Keratinocyte (primary cell): ENCODE measurements at regions not wholly inside any gene's neighbourhood (a gene's known extent, or its start where the extent isn't known, plus 50 kb on each side); places are given as distances from the start of the nearest gene placed in this dataset.

ENCODE experiments used
- DNase-seq: peaks from one replicate; pipeline ENCODE4 v3.0.0-alpha.2; 2011; ENCODE audit warnings: low read depth, missing footprints, low spot score
- FAIRE-seq: peaks from 2 replicates; lab custom pipeline; 2011; peaks lifted over from hg19 to GRCh38; lab: Jason Lieb, UNC
- H2AFZ ChIP-seq: 2 replicates; pipeline ENCODE4 v1.6.0; 2012; ENCODE audit warnings: low read length, control low read depth, inconsistent platforms; ENCODE audit not compliant: control insufficient read depth
- H3K27ac ChIP-seq: 2 replicates; pipeline ENCODE4 v1.5.1; 2011; ENCODE audit warnings: low read length; ENCODE audit not compliant: control insufficient read depth, insufficient read depth
- H3K27me3 ChIP-seq: 3 replicates; pipeline ENCODE4 v1.6.0; 2011; ENCODE audit warnings: low read length; ENCODE audit not compliant: control insufficient read depth, insufficient read depth; ENCODE audit errors: extremely low read depth
- H3K36me3 ChIP-seq, 2 experiments: 2 replicates in 1 of 2; 3 replicates in 1 of 2; pipeline ENCODE4 v1.5.1; 2011; ENCODE audit warnings: low read length in 2 of 2, mild to moderate bottlenecking in 1 of 2; ENCODE audit not compliant: control insufficient read depth in 2 of 2, insufficient read depth in 2 of 2; ENCODE audit errors: extremely low read depth in 1 of 2
- H3K4me1 ChIP-seq: 3 replicates; pipeline ENCODE4 v1.5.1; 2011; ENCODE audit warnings: low read length; ENCODE audit not compliant: control insufficient read depth, insufficient read depth; ENCODE audit errors: extremely low read depth
- H3K4me2 ChIP-seq: 3 replicates; pipeline ENCODE4 v1.6.0; 2011; ENCODE audit warnings: low read depth, low read length; ENCODE audit not compliant: control insufficient read depth, insufficient read depth; ENCODE audit errors: extremely low read depth
- H3K4me3 ChIP-seq, 3 experiments: fragments of 200-600 bp in 1 of 3; sonication (generic) in 1 of 3; 2 replicates in 2 of 3; 3 replicates in 1 of 3; pipeline ENCODE4 v1.5.1; 2011 to 2016; ENCODE audit warnings: low read length in 3 of 3, mild to moderate bottlenecking in 3 of 3, control low read depth in 2 of 3, inconsistent platforms in 1 of 3, low read depth in 1 of 3, mixed read lengths in 1 of 3, mixed run types in 1 of 3, moderate library complexity in 1 of 3; ENCODE audit not compliant: control insufficient read depth in 2 of 3, insufficient read depth in 2 of 3; ENCODE audit errors: extremely low read depth in 1 of 3
- H3K79me2 ChIP-seq: 2 replicates; pipeline ENCODE4 v1.6.0; 2012; ENCODE audit warnings: low read length; ENCODE audit not compliant: control insufficient read depth, insufficient read depth
- H3K9ac ChIP-seq: 3 replicates; pipeline ENCODE4 v1.6.0; 2011; ENCODE audit warnings: low read length; ENCODE audit not compliant: control insufficient read depth, insufficient read depth; ENCODE audit errors: extremely low read depth
- H3K9me1 ChIP-seq: 3 replicates; pipeline ENCODE4 v1.6.0; 2011; ENCODE audit warnings: low read length; ENCODE audit not compliant: control insufficient read depth, insufficient read depth; ENCODE audit errors: extremely low read depth
- H3K9me3 ChIP-seq: 2 replicates; pipeline ENCODE4 v1.5.1; 2012; ENCODE audit warnings: low read depth, low read length; ENCODE audit not compliant: control insufficient read depth
- H4K20me1 ChIP-seq: 3 replicates; pipeline ENCODE4 v1.6.0; 2011; ENCODE audit warnings: low read length; ENCODE audit not compliant: control insufficient read depth, insufficient read depth; ENCODE audit errors: extremely low read depth
- EZH2 ChIP-seq: IDR thresholded peaks from one replicate; pipeline ENCODE4 v1.6.1; 2012; ENCODE audit warnings: inconsistent platforms, mild to moderate bottlenecking, low read length, moderate library complexity
- dilution Hi-C: fragments of 300-500 bp; cut with MboI; formaldehyde crosslinking; loops from one replicate; pipeline ENCODE4 v1.7.0; 2020; ENCODE audit warnings: low sequenced_read_pairs; ENCODE audit not compliant: extremely low pct_ligation_motif_present
- TF ChIP-seq, protein P1 (sequence below), 3 experiments: IDR thresholded peaks in 1 of 3; conservative IDR thresholded peaks in 1 of 3; optimal IDR thresholded peaks in 1 of 3; 2 replicates in 2 of 3; 3 replicates in 1 of 3; pipeline versions ENCODE3 to v1.5.1; 2011; ENCODE audit warnings: low read length in 3 of 3, mild to moderate bottlenecking in 3 of 3, moderate library complexity in 2 of 3, control low read depth in 1 of 3, inconsistent platforms in 1 of 3; ENCODE audit not compliant: insufficient read depth in 2 of 3; ENCODE audit errors: extremely low read depth in 1 of 3

DNA sequence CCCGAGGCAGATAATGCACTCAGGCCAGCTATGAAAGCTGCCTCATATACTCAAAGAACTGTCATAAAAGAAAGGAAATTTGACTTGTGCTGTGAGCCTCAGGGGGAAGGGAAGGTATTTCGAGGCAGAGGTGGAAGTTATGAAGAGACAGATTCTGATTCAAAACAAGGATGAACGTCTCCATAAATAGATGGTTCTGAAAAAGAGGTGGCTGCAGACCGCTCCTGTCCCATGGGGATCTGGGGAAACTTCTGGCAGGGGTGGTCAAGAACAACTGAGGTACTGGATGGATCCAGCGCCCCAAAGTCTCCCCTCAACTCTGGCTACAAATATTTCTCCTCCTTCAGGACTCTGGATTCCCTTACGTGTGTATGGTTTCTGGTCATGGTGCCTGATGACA is 168.1 kb upstream of the IRS2 start:
- no peaks in the 10 kb centered on the region for H3K9me3 ChIP-seq
- no peak overlapping the region for H3K4me3 ChIP-seq
- DNase-seq (no peak), FAIRE-seq (no peak)
- H3K9ac ChIP-seq: no peak overlapping the region
- no peaks in the 10 kb centered on the region for H3K4me1 ChIP-seq
- TF ChIP-seq EZH2: no peak
- TF ChIP-seq, protein P1, sequence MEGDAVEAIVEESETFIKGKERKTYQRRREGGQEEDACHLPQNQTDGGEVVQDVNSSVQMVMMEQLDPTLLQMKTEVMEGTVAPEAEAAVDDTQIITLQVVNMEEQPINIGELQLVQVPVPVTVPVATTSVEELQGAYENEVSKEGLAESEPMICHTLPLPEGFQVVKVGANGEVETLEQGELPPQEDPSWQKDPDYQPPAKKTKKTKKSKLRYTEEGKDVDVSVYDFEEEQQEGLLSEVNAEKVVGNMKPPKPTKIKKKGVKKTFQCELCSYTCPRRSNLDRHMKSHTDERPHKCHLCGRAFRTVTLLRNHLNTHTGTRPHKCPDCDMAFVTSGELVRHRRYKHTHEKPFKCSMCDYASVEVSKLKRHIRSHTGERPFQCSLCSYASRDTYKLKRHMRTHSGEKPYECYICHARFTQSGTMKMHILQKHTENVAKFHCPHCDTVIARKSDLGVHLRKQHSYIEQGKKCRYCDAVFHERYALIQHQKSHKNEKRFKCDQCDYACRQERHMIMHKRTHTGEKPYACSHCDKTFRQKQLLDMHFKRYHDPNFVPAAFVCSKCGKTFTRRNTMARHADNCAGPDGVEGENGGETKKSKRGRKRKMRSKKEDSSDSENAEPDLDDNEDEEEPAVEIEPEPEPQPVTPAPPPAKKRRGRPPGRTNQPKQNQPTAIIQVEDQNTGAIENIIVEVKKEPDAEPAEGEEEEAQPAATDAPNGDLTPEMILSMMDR (optimal IDR thresholded peaks at IDR 0.05 in 1 of 3, IDR thresholded peaks at IDR 0.05 in 1 of 3, conservative IDR thresholded peaks at IDR 0.05 in 1 of 3; ENCODE audit: extremely low read depth in 1 of 3, insufficient read depth in 2 of 3, low read length in 3 of 3): no peak
- no peak overlapping the region for H3K4me2 ChIP-seq
- no peak overlapping the region for H3K27ac ChIP-seq
- no peak overlapping the region for H2AFZ ChIP-seq
- H3K79me2 ChIP-seq: no peaks in the 10 kb centered on the region
- H3K9me1 ChIP-seq: no peaks in the 10 kb centered on the region
- H3K27me3 ChIP-seq: no peaks in the 10 kb centered on the region
- dilution Hi-C loops: no loop called here
- no peaks in the 10 kb centered on the region for H3K36me3 ChIP-seq
- no peaks in the 10 kb centered on the region for H4K20me1 ChIP-seq

DNA sequence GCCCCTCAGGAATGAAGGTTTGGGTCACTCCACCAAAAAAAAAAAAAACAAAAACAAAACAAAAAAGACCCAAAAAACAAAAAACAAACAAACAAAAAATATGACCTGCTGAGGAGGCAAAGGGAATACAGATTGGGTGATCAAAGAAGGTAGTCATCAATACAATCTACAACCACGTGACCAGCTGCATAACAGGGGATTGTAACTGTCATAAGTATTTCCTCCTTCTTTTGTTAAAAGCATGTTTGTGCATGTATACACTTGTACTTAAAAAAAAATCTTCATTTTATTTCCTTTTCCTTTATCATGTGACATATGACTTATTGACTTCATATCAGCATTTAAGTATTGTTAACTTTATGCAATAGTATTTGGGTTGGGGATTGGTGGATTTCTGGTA is 165.1 kb upstream of the IRS2 start:
- H2AFZ ChIP-seq: no peak overlapping the region
- dilution Hi-C loops: no loop called here
- no peak overlapping the region for H3K4me2 ChIP-seq
- no peak for FAIRE-seq
- H3K27ac ChIP-seq: no peak overlapping the region
- H4K20me1 ChIP-seq: no peaks in the 10 kb centered on the region
- no peaks in the 10 kb centered on the region for H3K4me1 ChIP-seq
- DNase-seq: no peak
- H3K36me3 ChIP-seq: no peaks in the 10 kb centered on the region
- H3K79me2 ChIP-seq: no peaks in the 10 kb centered on the region
- no peaks in the 10 kb centered on the region for H3K9me3 ChIP-seq
- TF ChIP-seq EZH2: no peak
- TF ChIP-seq, protein P1 (optimal IDR thresholded peaks at IDR 0.05 in 1 of 3, IDR thresholded peaks at IDR 0.05 in 1 of 3, conservative IDR thresholded peaks at IDR 0.05 in 1 of 3; ENCODE audit: extremely low read depth in 1 of 3, insufficient read depth in 2 of 3, low read length in 3 of 3): no peak
- no peak overlapping the region for H3K9ac ChIP-seq
- no peaks in the 10 kb centered on the region for H3K9me1 ChIP-seq
- H3K4me3 ChIP-seq: no peak overlapping the region
- no peaks in the 10 kb centered on the region for H3K27me3 ChIP-seq
